Gastrocnemius medialis (tissue), 4 donors: ENCODE measurements at regions not wholly inside any gene's neighbourhood (a gene's known extent, or its start where the extent isn't known, plus 50 kb on each side); places are given as distances from the start of the nearest gene placed in this dataset.

Source experiments
- POLR2A ChIP-seq, 2 donors: fragments of 450-650 bp; IDR thresholded peaks; one replicate each; pipeline ENCODE4 v1.6.1; 2017; ENCODE audit warnings: antibody characterized with exemption in 2 of 2, mild to moderate bottlenecking in 2 of 2, moderate library complexity in 2 of 2
- TF ChIP-seq, protein P1 (sequence below), 5 experiments: fragments of 450-650 bp in 3 of 5; fragments of 200-600 bp in 2 of 5; sonication (generic) in 2 of 5; IDR thresholded peaks in 4 of 5; conservative IDR thresholded peaks in 1 of 5; 1 replicate in 4 of 5; 2 replicates in 1 of 5; pipeline ENCODE4 v1.5.1; 2016 to 2019; ENCODE audit warnings: antibody characterized with exemption in 5 of 5, mild to moderate bottlenecking in 3 of 5, moderate library complexity in 3 of 5

DNA sequence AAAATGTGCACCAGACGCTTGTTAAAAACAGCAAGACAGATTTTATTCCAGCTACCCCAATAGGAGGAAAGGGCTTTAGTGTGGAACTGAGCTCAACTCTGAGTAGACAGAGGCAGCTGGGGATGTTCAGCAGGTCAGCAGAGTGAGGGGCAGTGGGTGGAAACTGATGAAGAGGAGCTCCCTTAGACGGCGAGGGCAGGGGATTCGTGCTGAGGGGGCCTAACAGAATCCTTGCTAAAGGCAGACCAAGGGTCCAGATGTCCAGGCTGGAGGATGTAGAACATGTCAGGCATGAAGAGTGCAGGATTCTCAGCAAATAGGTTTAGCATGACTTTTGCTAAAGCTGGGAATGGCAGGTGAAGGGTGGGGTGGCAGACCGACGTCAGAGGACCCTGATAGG is 71.9 kb upstream of the OLFM1 start:
- TF ChIP-seq, protein P1, sequence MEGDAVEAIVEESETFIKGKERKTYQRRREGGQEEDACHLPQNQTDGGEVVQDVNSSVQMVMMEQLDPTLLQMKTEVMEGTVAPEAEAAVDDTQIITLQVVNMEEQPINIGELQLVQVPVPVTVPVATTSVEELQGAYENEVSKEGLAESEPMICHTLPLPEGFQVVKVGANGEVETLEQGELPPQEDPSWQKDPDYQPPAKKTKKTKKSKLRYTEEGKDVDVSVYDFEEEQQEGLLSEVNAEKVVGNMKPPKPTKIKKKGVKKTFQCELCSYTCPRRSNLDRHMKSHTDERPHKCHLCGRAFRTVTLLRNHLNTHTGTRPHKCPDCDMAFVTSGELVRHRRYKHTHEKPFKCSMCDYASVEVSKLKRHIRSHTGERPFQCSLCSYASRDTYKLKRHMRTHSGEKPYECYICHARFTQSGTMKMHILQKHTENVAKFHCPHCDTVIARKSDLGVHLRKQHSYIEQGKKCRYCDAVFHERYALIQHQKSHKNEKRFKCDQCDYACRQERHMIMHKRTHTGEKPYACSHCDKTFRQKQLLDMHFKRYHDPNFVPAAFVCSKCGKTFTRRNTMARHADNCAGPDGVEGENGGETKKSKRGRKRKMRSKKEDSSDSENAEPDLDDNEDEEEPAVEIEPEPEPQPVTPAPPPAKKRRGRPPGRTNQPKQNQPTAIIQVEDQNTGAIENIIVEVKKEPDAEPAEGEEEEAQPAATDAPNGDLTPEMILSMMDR (IDR thresholded peaks at IDR 0.05 in 4 of 5, conservative IDR thresholded peaks at IDR 0.05 in 1 of 5), result no peak
- no peak for TF ChIP-seq POLR2A (IDR thresholded peaks at IDR 0.05)
